ENCODE measurements at regions not wholly inside any gene's neighbourhood (a gene's known extent, or its start where the extent isn't known, plus 50 kb on each side); places are given as distances from the start of the nearest gene placed in this dataset.

- TF ChIP-seq ZNF646 (CRISPR knock-in tag; IDR thresholded peaks at IDR 0.05): no peak
- no peak for TF ChIP-seq MIXL1 (CRISPR knock-in tag; IDR thresholded peaks at IDR 0.05)
- TF ChIP-seq ZNF567 (CRISPR knock-in tag; IDR thresholded peaks at IDR 0.05; ENCODE audit: borderline replicate concordance): no peak
These were observed 2025.6 kb upstream of the AGA start (continued) for GRCh38 chr4:179467878-179468277.

- Histone ChIP-seq H3K27me3 (ENCODE audit: control insufficient read depth in 1 of 2, insufficient read depth in 2 of 2, low read length in 2 of 2) (no peaks in the 10 kb centered on the region), H3K4me2 (ENCODE audit: low read depth, low read length) (no peak overlapping the region), H2AFZ (ENCODE audit: low read length) (no peak overlapping the region), H3K4me3 (replicated peaks in 1 of 3; ENCODE audit: insufficient read depth in 1 of 3, low read depth in 2 of 3, low read length in 3 of 3) (no peak overlapping the region), H3K9me3 (ENCODE audit: low read length) (no peaks in the 10 kb centered on the region; the same call in 1 of the 2 replicates), H3K4me1 (ENCODE audit: insufficient read depth, low read length) (no peaks in the 10 kb centered on the region), H3K27ac (ENCODE audit: extremely low read length, insufficient read depth, low read length) (no peak overlapping the region), H3K79me2 (ENCODE audit: insufficient read depth, low read length) (no peaks in the 10 kb centered on the region), H4K20me1 (ENCODE audit: insufficient read depth, low read length) (no peaks in the 10 kb centered on the region), H3K36me3 (replicated peaks in 1 of 2; ENCODE audit: control insufficient read depth in 1 of 2, insufficient read depth in 2 of 2, low read length in 2 of 2) (no peaks in the 10 kb centered on the region), H3K9ac (ENCODE audit: insufficient read depth, low read depth, low read length) (no peak overlapping the region)
- DNase-seq (ENCODE audit: low spot score) (no peak), ATAC-seq (no peak), FAIRE-seq (no peak)
- intact Hi-C loops (cut with micrococcal nuclease; ENCODE audit: unreplicated experiment): no loop called here
- TF ChIP-seq ZKSCAN5 (CRISPR knock-in tag; IDR thresholded peaks at IDR 0.05) (no peak), ZBTB14 (CRISPR knock-in tag; IDR thresholded peaks at IDR 0.05) (no peak)
- in situ Hi-C loops (cut with HindIII; ENCODE audit: extremely low pct_ligation_motif_present, low pct_unique_long_range_greater_than_20kb): no loop called here
- BruUV-seq (replicated peaks): no TSS peak
- POLR2A ChIA-PET: no interaction called here
- CTCF ChIA-PET (ENCODE audit: low intra/inter-chr PET ratio, low total read pairs): no interaction called here
These were observed 2029.9 kb upstream of the AGA start for GRCh38 chr4:179472164-179472563.

Measured in HepG2 (cell line).